Dermis blood vessel endothelial cell (primary cell): ENCODE measurements at regions not wholly inside any gene's neighbourhood (a gene's known extent, or its start where the extent isn't known, plus 50 kb on each side); places are given as distances from the start of the nearest gene placed in this dataset.
A peak's percentile ranks its signal among the peaks of the same experiment; 100 is the strongest.

Experiments used
- DNase-seq: peaks from one replicate; pipeline ENCODE4 v3.0.0; 2010

DNA sequence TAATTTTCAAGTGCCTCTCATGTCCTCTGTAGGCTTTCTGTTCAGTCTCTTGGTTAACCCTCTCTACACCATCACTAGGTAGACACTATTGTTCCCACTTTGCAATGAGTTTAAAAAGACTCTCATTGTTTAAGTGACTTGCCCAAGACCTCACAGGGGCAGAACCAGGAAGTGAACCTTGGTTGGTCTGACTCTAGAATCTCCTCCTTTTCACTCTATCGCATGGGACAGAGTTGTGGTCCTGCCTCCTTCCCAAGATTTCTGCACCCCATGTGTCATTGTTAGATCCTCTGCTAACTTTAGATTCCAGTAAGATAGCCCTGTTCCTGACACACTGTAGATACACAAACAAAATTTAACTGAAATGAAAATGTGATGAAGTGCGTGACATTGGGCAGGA lies 481.7 kb upstream of the USP24 start:
- DNase-seq, result no peak

DNA sequence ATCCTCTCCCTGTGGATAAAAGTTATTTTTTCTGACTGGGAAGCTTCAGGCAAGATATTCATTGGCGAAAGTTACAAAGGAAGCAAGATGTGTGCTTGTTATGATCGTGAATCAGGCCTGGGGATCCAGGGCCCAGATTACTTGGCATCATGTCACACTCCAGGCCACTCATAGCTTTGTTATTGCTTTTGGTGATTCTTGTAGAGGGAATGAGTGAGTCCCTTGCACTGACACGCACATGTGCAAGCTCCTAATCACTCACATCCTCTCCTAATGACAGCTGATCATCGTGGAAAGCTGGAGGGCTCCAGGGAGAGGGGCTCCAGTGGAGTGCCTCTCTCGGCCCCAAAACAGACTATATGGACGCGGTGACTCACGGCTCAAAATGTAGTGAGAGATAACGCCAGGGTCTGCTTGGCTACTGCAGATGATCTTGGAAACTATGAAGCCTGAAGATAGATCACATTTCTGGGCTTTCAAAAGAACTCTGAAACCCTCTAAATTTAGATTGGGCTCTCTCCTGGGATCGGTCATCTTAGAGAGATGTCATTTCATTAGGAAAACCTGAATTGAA lies 481.1 kb upstream of the USP24 start:
- DNase-seq, result no peak

DNA sequence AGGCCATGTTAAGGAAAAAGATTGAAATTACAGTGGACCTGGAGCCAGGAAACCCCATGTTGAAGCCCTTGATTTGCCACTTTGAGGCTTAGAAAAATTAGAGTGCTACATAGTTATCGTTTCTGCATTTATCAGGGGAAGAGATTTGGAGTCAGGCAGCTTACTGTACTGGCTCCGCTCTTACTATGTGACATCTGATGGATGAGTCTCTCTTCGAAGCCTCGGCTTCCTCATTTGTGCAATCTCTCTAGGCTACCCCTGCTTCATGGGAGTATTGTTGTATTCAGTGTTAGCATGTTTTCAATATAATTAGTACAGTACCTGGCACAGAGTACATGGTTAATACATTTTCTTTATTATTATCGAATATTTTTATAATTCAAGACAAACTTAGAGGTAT lies 480.4 kb upstream of the USP24 start:
- DNase-seq, result no peak

- no peak for DNase-seq
These were observed 480.0 kb upstream of the USP24 start for GRCh38 chr1:55695151-55695550.

- DNase-seq, result no peak
These were observed 479.2 kb upstream of the USP24 start for GRCh38 chr1:55694310-55694801.

GRCh38 chr1:55692726-55693125 lies 477.6 kb upstream of the USP24 start:
- DNase-seq, result no peak

GRCh38 chr1:55690366-55690765 lies 475.2 kb upstream of the USP24 start:
- no peak for DNase-seq

- DNase-seq, result no peak
These were observed 474.6 kb upstream of the USP24 start for GRCh38 chr1:55689800-55690199.

DNA sequence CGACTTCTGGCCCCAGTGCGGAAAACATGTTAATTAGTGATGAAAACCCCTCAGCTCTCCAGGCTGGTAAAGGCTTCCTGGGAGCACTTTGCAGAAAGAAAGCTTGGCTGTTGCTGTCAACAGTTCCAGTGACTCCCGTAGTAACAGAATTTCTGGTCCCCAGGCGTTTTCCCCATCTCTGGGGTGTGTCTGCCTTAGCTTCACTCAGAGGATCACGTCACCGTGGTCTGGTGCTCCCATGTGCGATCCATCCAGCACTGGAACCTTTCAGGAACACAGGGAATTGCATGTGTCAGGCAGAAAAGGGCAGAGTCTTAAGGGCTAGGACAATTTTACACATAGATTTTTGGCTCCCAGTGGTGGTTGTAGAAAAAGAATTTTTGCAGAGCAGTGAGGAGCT lies 470.4 kb upstream of the USP24 start:
- no peak for DNase-seq

DNA sequence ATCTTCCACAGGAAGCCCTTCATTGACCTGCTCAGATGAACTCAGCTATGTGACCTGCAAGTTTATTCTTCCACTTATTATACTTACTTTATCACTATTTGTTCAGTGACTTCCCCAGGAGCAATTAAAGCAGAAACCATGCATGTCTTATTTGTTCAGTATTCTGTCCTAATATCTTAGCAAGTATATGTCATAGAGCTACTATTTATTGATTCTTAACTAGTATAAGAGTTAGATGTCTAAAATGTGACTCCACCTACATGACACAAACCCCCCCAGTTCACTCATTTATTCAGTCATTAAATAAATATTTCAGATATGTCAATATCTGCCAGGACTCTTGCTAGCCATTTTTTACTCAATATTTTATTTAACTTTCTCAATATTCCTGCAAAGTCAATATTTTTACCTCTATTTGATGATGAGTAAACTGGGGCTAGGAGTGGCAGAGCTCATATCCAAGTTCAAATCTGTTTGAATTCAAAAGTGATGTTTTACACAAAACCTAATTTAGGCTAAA lies 469.0 kb upstream of the USP24 start:
- DNase-seq, result peak; percentile 23

DNA sequence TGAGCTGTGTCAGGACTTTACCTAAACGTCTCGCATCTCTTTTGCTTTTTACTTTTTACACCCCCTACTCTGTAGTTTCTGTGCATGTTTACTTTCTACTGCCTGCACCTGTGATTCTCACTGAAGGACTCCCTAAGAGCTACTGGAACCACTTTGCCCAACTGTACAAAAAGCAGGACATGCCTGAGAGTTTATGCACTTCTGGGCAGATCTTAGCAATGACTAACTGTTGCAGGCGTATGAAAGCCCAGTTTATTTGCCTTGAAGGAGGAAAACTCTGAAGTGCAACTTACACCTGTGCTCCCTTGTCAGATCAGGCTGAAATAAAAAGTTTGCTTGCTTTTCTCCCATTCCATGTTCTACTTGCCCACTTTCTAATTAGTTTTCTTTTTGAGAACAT lies 467.0 kb upstream of the USP24 start:
- DNase-seq, result no peak

- no peak for DNase-seq
These were observed 464.8 kb upstream of the USP24 start for GRCh38 chr1:55679971-55680370.

GRCh38 chr1:55673416-55673815 lies 458.3 kb upstream of the USP24 start:
- no peak for DNase-seq

DNA sequence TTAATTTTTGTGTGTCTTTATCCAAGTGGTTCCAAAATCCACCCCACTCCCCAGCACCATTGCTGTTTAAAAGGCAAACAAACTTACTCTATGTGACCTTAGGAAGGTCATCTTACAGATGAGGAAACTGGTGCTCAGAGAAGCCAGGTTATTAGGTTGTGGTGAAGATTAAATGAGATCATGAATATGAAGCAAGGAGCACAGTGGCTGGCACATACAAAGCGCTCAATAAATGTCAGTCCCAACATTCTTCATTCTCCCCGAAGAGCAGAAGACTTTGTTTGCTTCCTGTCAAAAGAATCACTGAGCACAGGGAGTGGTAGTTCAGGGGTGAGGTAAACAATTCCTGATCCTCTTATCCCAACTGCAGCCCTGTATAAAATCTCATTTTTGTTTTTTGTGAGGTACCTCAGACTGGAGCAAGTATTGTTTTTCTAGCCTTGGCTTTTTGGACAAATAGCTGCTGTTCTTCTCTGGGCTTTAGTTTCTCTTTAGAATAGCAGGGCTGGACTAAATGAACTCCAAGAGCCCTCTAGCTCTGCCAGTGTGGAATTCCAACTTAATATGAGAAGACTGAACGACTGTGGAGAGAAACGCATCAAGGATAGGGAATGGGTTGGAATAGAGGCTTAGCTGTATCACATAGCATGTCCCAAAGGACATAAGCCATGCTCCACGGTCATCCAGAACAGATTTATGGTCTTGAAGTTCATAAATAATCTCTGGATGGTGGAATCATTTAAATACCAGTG lies 455.3 kb upstream of the USP24 start:
- DNase-seq, result no peak

- DNase-seq, result no peak
These were observed 454.1 kb upstream of the USP24 start for GRCh38 chr1:55669293-55669692.

DNA sequence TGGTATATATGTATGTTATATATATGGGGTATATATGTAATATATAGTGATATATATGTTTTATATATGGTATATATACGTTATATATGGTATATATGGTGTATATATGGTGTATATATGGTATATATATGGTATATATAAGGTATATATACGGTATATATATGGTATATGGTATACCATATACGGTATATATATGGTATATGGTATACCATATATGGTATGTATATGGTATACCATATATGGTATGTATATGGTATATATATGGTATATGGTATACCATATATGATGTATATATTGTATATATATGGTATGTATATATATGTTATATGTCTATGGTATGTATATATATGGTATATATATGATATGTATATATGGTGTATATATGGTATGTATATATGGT lies 447.7 kb upstream of the USP24 start:
- DNase-seq, result no peak

GRCh38 chr1:55658917-55659316 lies 443.8 kb upstream of the USP24 start:
- DNase-seq, result no peak

- DNase-seq, result no peak
These were observed 439.6 kb upstream of the USP24 start for GRCh38 chr1:55654750-55655149.

DNA sequence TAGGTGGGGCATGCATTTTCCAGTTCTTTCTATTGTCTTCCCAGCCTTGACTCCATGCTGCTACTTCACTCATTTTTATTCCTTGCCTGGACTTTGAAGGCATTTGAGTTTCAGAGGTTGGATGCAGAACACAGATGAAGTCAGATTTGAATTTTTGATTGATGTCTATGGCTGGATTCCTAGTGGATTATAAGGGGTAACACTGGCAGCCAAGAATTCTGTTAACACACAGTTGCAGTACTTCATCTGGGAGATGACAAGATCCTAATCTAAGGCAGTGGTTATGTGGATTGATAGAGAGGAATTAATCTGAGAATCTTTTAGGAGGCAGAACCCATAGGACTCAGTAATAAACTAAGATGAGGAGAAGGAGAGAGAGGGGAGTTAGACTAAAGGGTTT lies 439.0 kb upstream of the USP24 start:
- DNase-seq, result no peak

DNA sequence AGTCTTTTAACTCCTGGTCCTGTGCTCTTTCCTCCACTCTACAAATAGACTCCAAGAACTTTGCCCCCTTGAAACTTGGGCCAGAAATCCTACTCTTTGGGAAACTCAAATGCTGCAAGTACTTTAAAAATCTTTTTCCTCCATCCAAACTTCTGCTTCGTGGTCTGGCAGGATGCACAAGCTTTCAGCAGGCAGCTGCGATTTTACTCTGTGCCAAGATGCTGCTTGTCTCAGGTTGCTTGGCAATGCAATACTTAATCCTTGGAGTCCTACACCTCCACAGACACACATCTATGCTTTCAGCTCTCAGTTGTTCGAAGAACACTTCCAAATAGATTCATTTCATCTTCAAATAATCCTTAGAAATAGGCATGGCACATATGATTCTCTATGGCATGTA lies 435.3 kb upstream of the USP24 start:
- DNase-seq, result no peak

DNA sequence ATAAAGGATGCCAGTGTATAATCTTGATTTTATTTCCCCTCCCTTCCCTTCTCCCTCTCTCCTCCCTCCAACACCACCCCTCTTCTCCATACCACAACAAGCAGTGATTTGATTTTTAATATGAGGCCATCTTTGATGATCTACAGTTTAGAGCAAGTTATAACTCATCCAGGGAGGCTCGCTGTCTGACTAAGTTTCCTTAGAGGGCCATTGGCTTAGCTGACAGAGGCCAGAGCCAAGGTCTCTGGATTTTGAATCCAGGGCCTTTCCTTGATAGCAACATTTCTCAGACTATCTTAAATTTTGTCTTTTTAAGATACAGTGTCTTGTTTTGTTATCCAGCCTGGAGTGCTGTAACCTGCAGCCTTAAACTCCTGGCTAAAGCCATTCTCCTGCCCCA lies 431.0 kb upstream of the USP24 start:
- no peak for DNase-seq

DNA sequence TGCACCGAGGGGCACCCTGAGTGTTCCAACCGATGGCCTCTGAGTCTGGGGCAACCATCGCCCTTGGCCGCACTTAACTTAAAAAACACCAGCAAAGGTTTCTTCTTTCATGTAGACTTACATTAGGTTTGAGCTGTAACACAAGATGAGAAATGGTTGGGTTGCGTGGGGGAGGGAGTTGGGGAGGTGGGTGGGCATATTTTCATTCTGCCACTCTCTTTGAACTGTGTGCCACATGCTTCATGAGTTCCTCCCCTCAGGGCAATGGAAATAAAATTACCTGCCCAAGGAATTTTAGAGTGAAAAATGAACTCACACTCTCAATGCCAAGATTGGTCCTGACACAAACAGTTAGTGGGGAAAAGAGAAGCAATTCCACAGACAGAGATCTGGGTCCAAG lies 430.1 kb upstream of the USP24 start:
- no peak for DNase-seq

DNA sequence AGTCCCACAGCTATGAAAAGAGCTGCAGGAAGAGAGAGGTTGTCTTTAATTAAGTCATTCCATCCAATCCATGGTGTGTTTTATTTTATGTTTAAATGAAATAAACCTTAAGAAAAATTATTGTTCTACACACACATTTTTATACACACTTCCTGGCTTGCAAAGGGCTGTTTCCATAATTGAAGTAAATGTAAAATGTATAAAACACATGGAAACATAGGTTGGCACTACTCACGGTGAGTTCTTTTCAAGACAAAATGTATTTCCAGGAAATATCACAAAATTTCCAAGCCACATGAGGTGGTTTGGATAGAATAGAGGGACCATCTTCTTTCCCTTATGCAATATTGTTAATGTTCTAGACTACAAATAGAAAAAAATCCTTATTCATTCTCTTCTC lies 426.8 kb upstream of the USP24 start:
- DNase-seq, result no peak

- DNase-seq, result peak; percentile 82
These were observed 425.7 kb upstream of the USP24 start for GRCh38 chr1:55640708-55641473.
